Neural progenitor cell (in vitro differentiated cells): ENCODE measurements at regions not wholly inside any gene's neighbourhood (a gene's known extent, or its start where the extent isn't known, plus 50 kb on each side); places are given as distances from the start of the nearest gene placed in this dataset.

ENCODE experiments used
- DNase-seq: peaks from one replicate; pipeline ENCODE4 v3.0.0-alpha.2; 2016; ENCODE audit warnings: low spot score
- H2AFZ ChIP-seq: fragments of 200-600 bp; sonication (generic); replicated peaks from 2 replicates; pipeline ENCODE4 v1.6.1; 2016; ENCODE audit warnings: antibody characterized with exemption
- H3F3A ChIP-seq: fragments of 200-600 bp; sonication (generic); 2 replicates; pipeline ENCODE4 v1.6.1; 2016; ENCODE audit warnings: antibody characterized with exemption, low read depth
- H3K27ac ChIP-seq: fragments of 200-600 bp; sonication (generic); 2 replicates; pipeline ENCODE4 v1.5.1; 2016; ENCODE audit warnings: mild to moderate bottlenecking
- H3K27me3 ChIP-seq: fragments of 200-600 bp; sonication (generic); 2 replicates; pipeline ENCODE4 v1.6.1; 2016; ENCODE audit warnings: mild to moderate bottlenecking, moderate library complexity
- H3K36me3 ChIP-seq: fragments of 200-600 bp; sonication (generic); 2 replicates; pipeline ENCODE4 v1.5.1; 2016
- H3K4me1 ChIP-seq: fragments of 200-600 bp; sonication (generic); 2 replicates; pipeline ENCODE4 v1.6.1; 2016; ENCODE audit warnings: mixed run types
- H3K4me2 ChIP-seq: fragments of 200-600 bp; sonication (generic); 2 replicates; pipeline ENCODE4 v1.6.1; 2016
- H3K4me3 ChIP-seq: fragments of 200-600 bp; sonication (generic); 2 replicates; pipeline ENCODE4 v1.5.1; 2016
- H3K79me2 ChIP-seq: fragments of 200-600 bp; sonication (generic); 2 replicates; pipeline ENCODE4 v1.6.1; 2016; ENCODE audit warnings: low read depth
- H3K9ac ChIP-seq: fragments of 200-600 bp; sonication (generic); 2 replicates; pipeline ENCODE4 v1.6.1; 2016
- H3K9me3 ChIP-seq: fragments of 200-600 bp; sonication (generic); 2 replicates; pipeline ENCODE4 v1.5.1; 2016; ENCODE audit warnings: low read depth
- H4K20me1 ChIP-seq: fragments of 200-600 bp; sonication (generic); 2 replicates; pipeline ENCODE4 v1.6.1; 2016; ENCODE audit warnings: low read depth
- H3K27ac Mint-ChIP-seq: 3 replicates; pipeline ENCODE4 v1.8.0; 2021; ENCODE audit warnings: mixed read lengths
- H3K27me3 Mint-ChIP-seq: 2 replicates; pipeline ENCODE4 v1.8.0; 2022; ENCODE audit warnings: low read depth, mild to moderate bottlenecking, inconsistent platforms, moderate library complexity, mixed read lengths; ENCODE audit not compliant: insufficient read depth
- H3K36me3 Mint-ChIP-seq: 3 replicates; pipeline ENCODE4 v1.8.0; 2021; ENCODE audit warnings: mixed read lengths
- H3K4me1 Mint-ChIP-seq: 3 replicates; pipeline ENCODE4 v1.8.0; 2021; ENCODE audit warnings: mixed read lengths
- H3K4me3 Mint-ChIP-seq: 3 replicates; pipeline ENCODE4 v1.8.0; 2021; ENCODE audit warnings: mild to moderate bottlenecking, moderate library complexity, mixed read lengths
- H3K9me3 Mint-ChIP-seq: 3 replicates; pipeline ENCODE4 v1.8.0; 2020; ENCODE audit warnings: mixed read lengths
- CTCF ChIP-seq: fragments of 200-600 bp; sonication (generic); IDR thresholded peaks from 2 replicates; pipeline ENCODE4 v1.5.1; 2017; ENCODE audit warnings: antibody characterized with exemption, mild to moderate bottlenecking
- EZH2 ChIP-seq: fragments of 200-600 bp; sonication (generic); IDR thresholded peaks from 2 replicates; pipeline ENCODE4 v1.6.1; 2017; ENCODE audit warnings: antibody characterized with exemption, mild to moderate bottlenecking, moderate library complexity
- EZH2phosphoT487 ChIP-seq: fragments of 200-600 bp; sonication (generic); IDR thresholded peaks from 2 replicates; pipeline ENCODE4 v1.6.1; 2017; ENCODE audit warnings: antibody characterized with exemption

GRCh38 chr19:27772059-27772458 is 1440.9 kb downstream of the UQCRFS1 start:
- peaks cover 14% of the 10 kb centered on the region for H3K9me3 ChIP-seq
- no peaks in the 10 kb centered on the region for H3K27me3 Mint-ChIP-seq

GRCh38 chr19:27770095-27770494 is 1442.9 kb downstream of the UQCRFS1 start:
- H4K20me1 ChIP-seq = no peaks in the 10 kb centered on the region
- no peak overlapping the region for H3K27ac Mint-ChIP-seq
- no peak overlapping the region for H3K4me3 ChIP-seq
- no peak overlapping the region for H3K4me2 ChIP-seq
- H3K36me3 Mint-ChIP-seq = peaks cover 24% of the 10 kb centered on the region
- H3F3A ChIP-seq = no peaks in the 10 kb centered on the region
- H3K27me3 Mint-ChIP-seq = no peaks in the 10 kb centered on the region
- no peak overlapping the region for H3K27ac ChIP-seq
- DNase-seq = no peak
- no peaks in the 10 kb centered on the region for H3K79me2 ChIP-seq
- H3K4me1 ChIP-seq = no peaks in the 10 kb centered on the region
- no peak overlapping the region for H2AFZ ChIP-seq
- H3K9ac ChIP-seq = no peak overlapping the region
- H3K27me3 ChIP-seq = no peaks in the 10 kb centered on the region
- no peak overlapping the region for H3K4me3 Mint-ChIP-seq
- TF ChIP-seq EZH2phosphoT487 = no peak
- TF ChIP-seq EZH2 = no peak
- TF ChIP-seq CTCF = no peak
- H3K9me3 ChIP-seq = peaks cover 10% of the 10 kb centered on the region
- no peaks in the 10 kb centered on the region for H3K4me1 Mint-ChIP-seq
- no peaks in the 10 kb centered on the region for H3K36me3 ChIP-seq
- peaks cover 87% of the 10 kb centered on the region for H3K9me3 Mint-ChIP-seq

More at GRCh38 chr19:27772059-27772458, 1440.9 kb downstream of the UQCRFS1 start:
- Histone ChIP-seq H3K36me3 (no peaks in the 10 kb centered on the region), H3F3A (no peaks in the 10 kb centered on the region), H2AFZ (no peak overlapping the region), H3K4me1 (no peaks in the 10 kb centered on the region), H3K79me2 (no peaks in the 10 kb centered on the region), H3K9ac (no peak overlapping the region), H4K20me1 (no peaks in the 10 kb centered on the region), H3K27ac (no peak overlapping the region), H3K27me3 (no peaks in the 10 kb centered on the region), H3K4me3 (no peak overlapping the region), H3K4me2 (no peak overlapping the region)
- no peak for DNase-seq
- no peak overlapping the region for H3K4me3 Mint-ChIP-seq
- peaks cover 40% of the 10 kb centered on the region for H3K36me3 Mint-ChIP-seq
- H3K9me3 Mint-ChIP-seq = peaks cover 84% of the 10 kb centered on the region
- TF ChIP-seq CTCF (no peak), EZH2phosphoT487 (no peak), EZH2 (no peak)
- no peak overlapping the region for H3K27ac Mint-ChIP-seq
- H3K4me1 Mint-ChIP-seq = no peaks in the 10 kb centered on the region

- H3K27me3 Mint-ChIP-seq = peaks cover 2% of the 10 kb centered on the region
- H3K27ac Mint-ChIP-seq = no peak overlapping the region
- Histone ChIP-seq H3K27me3 (no peaks in the 10 kb centered on the region), H2AFZ (no peak overlapping the region), H3K27ac (no peak overlapping the region), H3K36me3 (no peaks in the 10 kb centered on the region), H3K79me2 (no peaks in the 10 kb centered on the region), H3K9ac (no peak overlapping the region), H3K4me3 (no peak overlapping the region), H3K4me1 (no peaks in the 10 kb centered on the region), H3K4me2 (no peak overlapping the region), H4K20me1 (no peaks in the 10 kb centered on the region), H3F3A (no peaks in the 10 kb centered on the region), H3K9me3 (no peaks in the 10 kb centered on the region)
- H3K36me3 Mint-ChIP-seq = peaks cover 11% of the 10 kb centered on the region
- no peaks in the 10 kb centered on the region for H3K4me1 Mint-ChIP-seq
- H3K4me3 Mint-ChIP-seq = no peak overlapping the region
- no peak for DNase-seq
- TF ChIP-seq CTCF (no peak), EZH2phosphoT487 (no peak), EZH2 (no peak)
- H3K9me3 Mint-ChIP-seq = peaks cover 80% of the 10 kb centered on the region
These were observed 1445.7 kb downstream of the UQCRFS1 start for GRCh38 chr19:27767234-27767633.
